ENCODE measurements at regions not wholly inside any gene's neighbourhood (a gene's known extent, or its start where the extent isn't known, plus 50 kb on each side); places are given as distances from the start of the nearest gene placed in this dataset.

DNA sequence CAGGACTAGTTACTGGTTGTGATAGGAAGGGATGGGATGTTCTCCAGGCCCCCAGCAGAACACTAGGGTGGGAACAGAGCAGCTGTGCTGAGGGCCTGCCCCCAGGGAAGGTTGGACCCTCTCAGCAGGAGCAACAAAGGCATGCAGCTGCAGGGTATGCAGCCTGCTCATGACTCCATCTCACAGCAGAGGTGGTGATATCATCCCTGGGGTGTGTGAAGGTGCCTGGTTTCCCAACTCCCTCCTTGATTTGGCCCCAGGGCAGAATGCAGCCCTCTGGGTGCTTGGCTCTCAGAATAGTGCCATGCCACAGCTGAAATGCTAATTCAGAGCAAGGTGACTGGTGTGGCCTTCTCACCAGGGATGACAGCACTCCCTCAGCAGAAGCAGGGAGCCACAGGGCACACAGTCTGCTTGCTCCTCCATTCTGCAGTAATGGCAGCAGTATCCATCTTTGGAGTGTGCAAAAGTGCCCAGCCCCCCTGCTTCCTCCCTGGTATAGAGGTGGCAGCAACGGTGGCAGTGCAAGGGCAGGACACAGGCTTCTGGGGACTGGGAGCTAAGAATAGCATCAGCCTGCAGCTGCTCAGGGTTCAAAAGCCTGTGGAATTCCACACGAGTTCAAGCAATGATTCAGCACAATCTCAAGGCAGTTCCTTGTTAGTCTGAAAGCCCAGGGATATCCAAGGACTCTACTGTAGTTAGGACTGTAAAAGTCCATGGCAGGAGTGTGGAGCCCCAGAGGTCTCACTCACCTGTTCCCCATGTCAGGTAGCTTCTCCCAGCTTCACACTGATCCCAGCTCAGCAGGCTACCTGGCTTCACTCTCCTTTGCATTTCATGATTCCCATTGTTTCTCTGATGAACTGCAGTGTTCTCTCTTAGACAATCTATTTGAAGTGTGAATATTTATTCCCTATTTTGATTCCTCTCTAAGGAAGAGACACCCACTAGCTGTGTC lies 298.1 kb upstream of the FOXG1 start:
- no peak for DNase-seq

DNA sequence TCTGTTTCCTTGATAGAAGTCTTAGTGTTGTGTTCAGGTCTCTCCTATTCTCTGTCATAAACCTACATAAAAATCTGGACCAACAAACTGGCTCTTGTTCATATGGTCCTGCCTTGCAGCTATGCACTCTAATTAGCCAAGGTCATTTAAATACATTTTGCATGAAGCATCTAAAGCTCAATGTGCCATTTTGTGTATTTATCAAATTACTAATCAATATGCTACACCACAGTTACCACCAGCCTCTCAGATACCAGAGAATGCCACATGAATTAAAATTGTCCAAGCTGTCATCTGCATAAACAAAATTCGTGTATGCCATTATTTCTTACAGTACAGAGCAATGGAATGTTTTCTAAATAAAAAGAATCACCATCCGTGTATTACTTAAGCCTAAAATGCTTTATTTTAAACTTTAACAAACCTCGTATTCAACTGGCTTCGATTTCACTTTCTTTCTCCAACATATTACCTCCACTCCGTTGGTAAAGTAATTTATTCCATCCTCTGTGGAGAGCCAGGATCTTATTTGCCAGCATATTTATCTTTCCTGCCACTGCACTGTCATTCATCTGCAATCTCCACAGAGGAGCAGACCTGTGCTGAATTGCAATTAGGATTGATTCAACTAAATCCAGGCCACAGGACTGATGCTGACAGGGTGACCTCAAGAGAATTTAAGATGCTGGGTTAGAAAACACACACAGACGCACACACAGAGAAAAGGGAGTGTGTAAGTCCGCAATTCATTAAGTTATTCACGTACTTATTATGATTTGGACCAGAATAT lies 284.1 kb upstream of the FOXG1 start:
- no peak for DNase-seq

DNA sequence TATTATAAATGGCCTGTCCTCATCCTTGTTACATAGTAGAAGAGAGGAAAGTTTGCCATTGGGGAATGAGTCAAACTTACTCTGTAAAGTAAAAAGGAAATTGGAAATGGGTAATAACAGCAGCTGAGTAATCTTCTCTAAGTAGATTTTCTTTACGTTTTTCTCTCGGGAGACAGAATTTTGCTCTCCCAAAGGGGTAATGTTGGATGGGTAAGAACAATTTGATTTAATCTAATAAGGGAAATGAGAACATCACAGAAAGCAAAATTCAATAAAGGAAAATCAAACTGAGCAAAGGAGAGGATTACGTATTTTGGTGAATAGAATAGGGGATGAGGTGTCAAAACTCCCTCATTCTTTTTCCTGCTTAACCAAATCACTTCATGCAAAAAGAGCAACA lies 283.1 kb upstream of the FOXG1 start:
- no peak for DNase-seq

GRCh38 chr14:28488684-28489083 lies 277.9 kb upstream of the FOXG1 start:
- DNase-seq, result no peak

GRCh38 chr14:28493516-28493915 lies 273.1 kb upstream of the FOXG1 start:
- no peak for DNase-seq

DNA sequence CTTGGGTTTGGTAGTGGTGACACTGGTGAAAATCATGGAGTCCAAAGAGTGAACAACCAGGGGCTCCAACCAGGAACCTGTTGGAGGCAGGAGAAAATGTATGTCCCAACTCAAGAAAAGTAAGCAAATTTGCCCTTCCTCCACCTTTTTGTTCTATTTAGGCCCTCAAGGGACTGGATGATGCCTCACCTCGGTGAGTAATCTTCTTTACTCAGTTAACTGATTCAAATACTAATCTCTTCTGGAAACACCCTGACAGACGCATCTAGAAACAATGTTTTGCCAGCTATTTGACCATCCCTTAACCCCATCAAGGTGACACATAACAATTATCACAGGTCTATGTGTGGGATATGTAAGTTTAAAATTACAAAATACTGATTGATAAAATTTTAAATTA lies 272.4 kb upstream of the FOXG1 start:
- no peak for DNase-seq

DNA sequence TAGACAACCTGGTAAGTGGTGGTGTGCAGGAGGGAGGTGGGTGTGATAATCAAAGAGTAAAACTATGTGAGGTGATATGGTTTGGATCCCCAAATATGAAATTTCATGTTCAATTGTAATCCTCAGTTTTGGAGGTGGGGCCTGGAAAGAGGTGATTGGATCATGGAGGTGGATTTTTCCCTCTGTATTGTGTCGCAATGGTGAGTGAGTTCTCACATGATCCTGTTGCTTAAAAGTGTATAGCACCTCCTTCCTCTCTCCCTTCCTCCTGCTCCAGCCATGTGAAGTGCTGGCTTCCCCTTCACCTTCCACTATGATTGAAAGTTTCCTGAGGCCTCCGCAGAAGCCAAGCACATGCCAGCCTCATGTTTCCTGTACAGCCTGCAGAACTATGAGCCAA lies 270.2 kb upstream of the FOXG1 start:
- DNase-seq, result no peak

GRCh38 chr14:28502517-28502916 lies 264.1 kb upstream of the FOXG1 start:
- no peak for DNase-seq

DNA sequence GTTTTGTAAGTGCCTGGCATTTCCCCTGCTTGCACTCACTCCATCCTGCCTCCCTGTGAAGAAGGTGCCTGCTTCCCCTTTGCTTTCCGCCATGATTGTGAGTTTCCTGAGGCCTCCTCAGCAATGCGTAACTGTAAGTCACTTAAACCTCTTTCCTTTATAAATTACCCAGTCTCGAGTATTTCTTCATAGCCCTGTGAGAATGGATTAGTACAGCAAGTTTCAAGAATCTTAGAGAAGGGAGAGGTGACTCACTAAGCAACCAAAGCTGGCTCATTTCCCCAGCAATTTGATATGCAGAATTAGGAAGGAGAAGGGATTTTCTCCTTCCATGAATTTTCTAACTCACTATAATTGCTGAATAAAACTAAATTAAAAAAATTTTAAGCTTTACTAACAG lies 251.0 kb upstream of the FOXG1 start:
- DNase-seq, result no peak

GRCh38 chr14:28536889-28537288 lies 229.7 kb upstream of the FOXG1 start:
- DNase-seq, result no peak

GRCh38 chr14:28542040-28542439 lies 224.5 kb upstream of the FOXG1 start:
- no peak for DNase-seq

- no peak for DNase-seq
These were observed 201.2 kb upstream of the FOXG1 start for GRCh38 chr14:28565345-28565744.

DNA sequence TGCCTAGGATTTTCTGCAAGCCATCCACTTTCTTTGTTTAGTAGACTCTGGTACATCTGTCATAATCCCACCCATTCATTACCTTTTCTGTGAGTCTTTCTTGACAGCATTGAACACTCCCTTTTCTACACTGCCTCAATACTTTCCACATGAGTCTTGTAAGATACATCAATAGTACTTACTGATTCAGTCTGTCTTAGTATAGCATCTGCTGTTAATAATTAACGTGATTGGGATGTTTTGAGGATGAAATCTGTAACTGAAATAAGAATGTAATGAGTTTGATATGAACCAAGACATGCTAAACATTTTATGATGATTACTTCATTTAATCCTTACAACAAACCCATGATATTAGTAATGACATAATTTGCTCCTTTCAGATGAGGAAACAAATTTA lies 196.2 kb upstream of the FOXG1 start:
- no peak for DNase-seq

- DNase-seq, result no peak
These were observed 195.0 kb upstream of the FOXG1 start for GRCh38 chr14:28571636-28572035.

- DNase-seq, result no peak
These were observed 190.1 kb upstream of the FOXG1 start for GRCh38 chr14:28576523-28576922.

GRCh38 chr14:28577187-28577586 lies 189.4 kb upstream of the FOXG1 start:
- DNase-seq, result no peak

DNA sequence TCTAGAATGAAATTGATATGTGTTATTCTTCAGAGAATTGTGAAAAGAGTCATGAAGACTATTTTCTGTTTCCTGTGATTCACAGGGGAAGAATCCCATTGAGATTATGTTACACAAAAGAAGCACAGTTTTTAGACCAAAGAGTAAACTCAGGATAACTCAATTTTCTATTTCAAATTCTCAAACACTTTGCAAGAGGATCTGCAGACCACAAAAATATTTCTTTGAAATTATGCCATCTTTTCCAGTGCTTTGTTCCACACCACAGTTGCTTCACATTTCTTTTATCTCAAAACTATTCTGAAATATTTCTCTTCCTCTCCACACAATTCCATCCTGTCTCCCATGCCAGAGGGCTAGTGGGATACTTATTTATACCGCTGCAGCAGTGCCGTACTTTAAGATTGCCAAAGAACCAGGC lies 188.9 kb upstream of the FOXG1 start:
- DNase-seq, result no peak

- DNase-seq, result no peak
These were observed 181.6 kb upstream of the FOXG1 start for GRCh38 chr14:28584951-28585350.

DNA sequence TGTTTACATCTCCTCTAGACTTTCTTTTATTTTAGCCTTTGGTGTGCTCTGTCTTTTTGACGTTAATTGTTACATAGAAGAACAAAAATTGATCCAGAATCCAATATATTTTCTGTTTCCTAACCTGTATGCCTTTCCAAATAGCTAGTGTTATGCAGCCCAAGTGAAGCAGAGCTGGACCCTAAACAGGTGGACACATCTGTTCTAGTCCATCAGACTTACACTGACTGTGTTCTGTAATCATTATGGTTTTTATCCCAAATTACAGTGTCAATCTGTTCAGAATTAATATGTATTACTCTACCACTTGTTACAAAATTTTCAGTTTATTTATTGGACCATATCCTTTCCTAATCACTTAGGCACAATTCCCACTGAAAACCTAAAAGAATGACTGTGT lies 176.8 kb upstream of the FOXG1 start:
- DNase-seq, result no peak

- no peak for DNase-seq
These were observed 170.2 kb upstream of the FOXG1 start for GRCh38 chr14:28596391-28596790.

GRCh38 chr14:28599191-28599590 lies 167.4 kb upstream of the FOXG1 start:
- no peak for DNase-seq

GRCh38 chr14:28599605-28600004 lies 167.0 kb upstream of the FOXG1 start:
- DNase-seq, result no peak

DNA sequence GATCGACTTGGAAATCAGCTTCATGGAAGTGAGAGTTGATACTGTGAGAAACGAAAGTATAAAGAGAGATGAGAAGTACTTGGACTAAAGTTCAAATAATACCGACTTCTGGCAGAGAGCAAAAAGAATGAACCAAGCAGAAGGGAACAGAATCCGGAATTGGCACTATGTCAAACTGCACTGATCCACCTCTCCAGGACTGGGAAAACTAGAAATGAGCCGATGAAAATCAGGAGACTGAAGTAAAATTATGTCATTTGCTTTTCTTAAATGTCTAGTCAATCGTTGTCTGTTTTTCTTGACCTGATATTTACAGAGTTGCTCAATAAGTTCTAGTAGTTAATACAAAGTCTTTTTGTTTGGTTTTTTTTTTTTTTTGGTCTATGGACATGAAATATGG lies 163.0 kb upstream of the FOXG1 start:
- DNase-seq, result no peak
